SIG-M5 treated with dmso at 0.1 percent for 504 hours (cell line): ENCODE measurements at regions not wholly inside any gene's neighbourhood (a gene's known extent, or its start where the extent isn't known, plus 50 kb on each side); places are given as distances from the start of the nearest gene placed in this dataset.
A peak's percentile ranks its signal among the peaks of the same experiment; 100 is the strongest.

ENCODE experiments used
- DNase-seq: peaks from one replicate; lab custom pipeline; 2025; ENCODE audit not compliant: unreplicated experiment; lab: John Stamatoyannopoulos, UW

GRCh38 chr4:10998846-10999245 is 314.3 kb upstream of the CLNK start:
- no peak for DNase-seq

GRCh38 chr4:10984815-10985214 is 300.2 kb upstream of the CLNK start:
- no peak for DNase-seq

GRCh38 chr4:10983885-10984640 is 299.5 kb upstream of the CLNK start:
- DNase-seq = no peak

- no peak for DNase-seq
Observed at GRCh38 chr4:10983268-10983667, 298.7 kb upstream of the CLNK start.

- DNase-seq = no peak
Observed at GRCh38 chr4:10982305-10982704, 297.7 kb upstream of the CLNK start.

- no peak for DNase-seq
Observed at GRCh38 chr4:10981576-10981975, 297.0 kb upstream of the CLNK start.

- no peak for DNase-seq
Observed at GRCh38 chr4:10981096-10981495, 296.5 kb upstream of the CLNK start.

GRCh38 chr4:10979032-10979431 is 294.5 kb upstream of the CLNK start:
- no peak for DNase-seq

- peak; percentile 6 for DNase-seq
Observed at GRCh38 chr4:10977534-10977933, 293.0 kb upstream of the CLNK start.

- no peak for DNase-seq
Observed at GRCh38 chr4:10974371-10974770, 289.8 kb upstream of the CLNK start.

GRCh38 chr4:10973686-10974085 is 289.1 kb upstream of the CLNK start:
- DNase-seq = no peak

GRCh38 chr4:10971800-10972401 is 287.3 kb upstream of the CLNK start:
- no peak for DNase-seq

GRCh38 chr4:10965196-10965595 is 280.6 kb upstream of the CLNK start:
- DNase-seq = no peak

GRCh38 chr4:10963958-10964703 is 279.6 kb upstream of the CLNK start:
- no peak for DNase-seq

GRCh38 chr4:10963241-10963640 is 278.7 kb upstream of the CLNK start:
- no peak for DNase-seq

- no peak for DNase-seq
Observed at GRCh38 chr4:10962246-10962645, 277.7 kb upstream of the CLNK start.

GRCh38 chr4:10960389-10960788 is 275.8 kb upstream of the CLNK start:
- no peak for DNase-seq

- no peak for DNase-seq
Observed at GRCh38 chr4:10959586-10959985, 275.0 kb upstream of the CLNK start.

GRCh38 chr4:10958226-10958856 is 273.8 kb upstream of the CLNK start:
- DNase-seq = no peak

GRCh38 chr4:10951306-10951705 is 266.7 kb upstream of the CLNK start:
- no peak for DNase-seq

GRCh38 chr4:10949039-10949733 is 264.6 kb upstream of the CLNK start:
- DNase-seq = no peak
